HG02623 (cell line): ENCODE measurements at regions not wholly inside any gene's neighbourhood (a gene's known extent, or its start where the extent isn't known, plus 50 kb on each side); places are given as distances from the start of the nearest gene placed in this dataset.

Experiments used
- ATAC-seq: cut with Tn5 transposase; IDR thresholded peaks from one replicate; pipeline ENCODE4 v1.9.1; 2021; ENCODE audit warnings: moderate library complexity; ENCODE audit not compliant: unreplicated experiment

DNA sequence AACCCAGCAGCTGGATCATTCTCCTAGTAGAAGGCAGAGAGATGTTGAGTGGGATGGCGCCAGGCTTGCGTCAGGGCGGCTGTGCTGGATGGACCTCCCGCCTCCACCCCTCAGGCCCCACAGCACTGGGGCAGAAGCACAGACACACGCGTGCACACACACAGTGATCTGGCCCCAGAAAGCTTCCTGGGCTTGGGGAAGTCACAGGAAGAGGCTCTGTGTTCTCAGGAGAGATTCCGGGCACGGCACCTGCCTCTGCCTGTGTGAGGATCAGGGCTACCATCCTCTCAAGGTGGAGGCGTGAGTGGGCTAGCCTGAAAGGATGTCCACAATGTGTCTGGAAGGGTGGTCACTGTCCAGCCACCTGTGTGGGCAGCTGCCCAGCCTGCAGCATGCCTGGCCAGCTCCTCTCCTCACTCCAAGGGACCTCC, 229.8 kb upstream of the HS6ST1 start:
- ATAC-seq, result no peak

DNA sequence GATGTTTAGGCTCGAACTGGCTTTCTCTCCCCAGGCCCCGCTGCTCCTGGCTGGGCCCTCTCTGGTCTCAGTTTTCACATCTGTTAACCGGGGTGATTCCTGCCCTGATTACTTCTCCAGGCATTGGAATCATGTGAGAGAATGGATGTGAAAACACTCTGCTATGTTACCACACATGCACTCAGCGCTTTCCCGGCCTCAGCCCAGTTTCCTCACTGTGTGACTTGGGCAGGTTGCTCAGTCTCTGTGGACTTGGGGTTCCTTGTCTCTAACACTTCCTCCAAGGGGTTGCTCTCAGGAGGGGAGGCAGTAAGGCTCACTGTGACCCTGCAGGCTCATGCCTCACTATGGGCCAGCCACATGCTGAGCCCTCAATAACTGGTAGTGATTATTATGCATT, 230.4 kb upstream of the HS6ST1 start:
- no peak for ATAC-seq

DNA sequence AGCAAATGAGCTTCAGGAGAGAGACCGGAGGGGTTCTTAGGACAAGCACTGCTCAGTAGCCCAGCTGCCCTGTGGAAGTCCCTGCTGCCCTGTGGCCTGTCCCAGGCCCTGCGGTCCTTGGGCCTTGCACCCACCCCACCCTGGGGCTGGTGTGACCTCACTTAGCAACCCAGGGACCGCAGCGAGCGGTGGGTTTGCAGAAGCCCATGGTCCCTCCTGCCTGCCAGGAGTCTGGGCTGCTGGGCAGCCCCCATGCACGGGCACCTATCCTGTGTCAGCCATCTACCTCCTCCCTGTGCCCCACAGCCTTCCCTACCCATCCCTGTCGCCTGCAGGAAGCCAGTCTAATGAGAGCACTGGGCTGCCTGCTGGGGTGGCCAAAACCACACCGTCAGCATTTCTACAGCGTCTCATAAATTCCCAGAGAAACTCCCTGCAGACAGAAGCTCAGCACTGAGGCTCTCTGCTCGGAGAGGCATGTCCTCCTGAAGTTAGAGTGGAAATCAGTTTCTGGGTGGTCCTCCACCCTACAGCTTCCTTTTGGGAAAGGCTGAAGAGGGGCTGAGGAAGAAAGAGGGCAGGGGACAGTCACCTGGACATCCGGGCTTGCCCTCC, 231.1 kb upstream of the HS6ST1 start:
- ATAC-seq, result no peak

DNA sequence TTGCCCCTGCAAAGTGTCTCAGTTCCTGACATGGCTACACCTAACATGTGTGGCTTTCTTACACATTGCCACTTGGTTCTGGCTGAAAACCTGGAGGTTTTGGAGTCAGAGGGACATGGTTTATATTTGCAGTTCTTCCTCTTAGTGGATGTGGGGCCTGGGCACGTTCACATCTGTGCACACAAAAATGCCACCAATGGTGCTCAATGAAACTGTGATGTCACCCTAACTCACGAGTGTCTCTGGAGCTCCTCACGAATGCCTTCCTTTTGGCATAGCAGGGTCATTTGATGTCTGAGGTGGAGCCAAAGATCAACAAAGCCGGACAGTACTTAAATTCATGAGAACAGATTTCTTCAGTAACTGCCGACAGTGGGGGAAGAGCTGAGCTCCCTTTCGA, 231.7 kb upstream of the HS6ST1 start:
- no peak for ATAC-seq

DNA sequence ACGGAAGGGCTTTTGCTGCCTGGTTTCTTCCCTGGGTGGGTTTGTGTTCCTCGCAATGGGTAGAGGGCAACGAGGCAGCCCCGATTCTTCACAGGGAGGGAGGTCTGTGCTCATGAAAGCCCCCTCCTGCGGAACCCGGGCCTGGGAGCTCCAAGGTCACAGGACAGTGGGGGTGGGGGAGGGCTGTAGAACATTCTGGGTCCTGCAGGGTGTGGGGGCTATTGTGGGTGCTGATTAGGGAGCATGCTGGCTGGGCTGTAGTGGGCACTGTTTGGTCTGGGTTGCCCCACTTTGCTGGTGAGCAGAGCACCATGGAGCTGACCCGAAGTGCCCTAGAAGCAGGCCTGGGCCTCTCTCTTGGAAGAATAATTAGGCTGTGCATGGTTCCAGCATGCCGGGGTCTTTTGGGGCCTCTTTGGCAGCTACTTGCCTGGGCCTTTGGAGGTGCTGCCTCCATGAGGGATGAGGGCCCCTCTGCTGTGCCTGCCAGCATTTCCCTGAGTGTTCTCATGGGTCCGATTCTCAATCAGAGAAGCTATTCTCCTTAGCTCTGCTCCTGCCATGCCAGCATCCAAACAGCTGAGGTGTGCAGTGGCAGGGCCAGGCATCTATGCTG, 232.2 kb upstream of the HS6ST1 start:
- no peak for ATAC-seq

DNA sequence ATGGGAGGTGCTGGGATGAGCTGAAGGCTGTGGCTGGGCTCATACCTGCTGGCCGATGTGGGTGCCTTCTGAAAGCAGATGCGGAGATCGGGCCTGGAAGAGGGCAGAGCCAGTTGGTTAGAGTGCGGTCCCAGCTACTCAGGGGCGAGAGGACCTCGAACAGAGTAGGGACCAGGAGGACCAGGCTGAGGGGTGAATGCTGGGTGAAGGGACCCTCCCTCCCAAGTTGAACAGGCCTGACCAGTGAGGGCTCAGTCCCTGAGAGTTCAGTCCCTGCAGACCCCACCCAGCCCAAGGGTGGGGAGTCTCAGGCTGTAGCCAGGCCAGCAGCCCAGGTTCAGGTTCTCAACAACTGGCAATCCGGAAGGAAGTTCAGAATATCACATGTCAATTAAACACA, 232.8 kb upstream of the HS6ST1 start:
- ATAC-seq, result no peak

DNA sequence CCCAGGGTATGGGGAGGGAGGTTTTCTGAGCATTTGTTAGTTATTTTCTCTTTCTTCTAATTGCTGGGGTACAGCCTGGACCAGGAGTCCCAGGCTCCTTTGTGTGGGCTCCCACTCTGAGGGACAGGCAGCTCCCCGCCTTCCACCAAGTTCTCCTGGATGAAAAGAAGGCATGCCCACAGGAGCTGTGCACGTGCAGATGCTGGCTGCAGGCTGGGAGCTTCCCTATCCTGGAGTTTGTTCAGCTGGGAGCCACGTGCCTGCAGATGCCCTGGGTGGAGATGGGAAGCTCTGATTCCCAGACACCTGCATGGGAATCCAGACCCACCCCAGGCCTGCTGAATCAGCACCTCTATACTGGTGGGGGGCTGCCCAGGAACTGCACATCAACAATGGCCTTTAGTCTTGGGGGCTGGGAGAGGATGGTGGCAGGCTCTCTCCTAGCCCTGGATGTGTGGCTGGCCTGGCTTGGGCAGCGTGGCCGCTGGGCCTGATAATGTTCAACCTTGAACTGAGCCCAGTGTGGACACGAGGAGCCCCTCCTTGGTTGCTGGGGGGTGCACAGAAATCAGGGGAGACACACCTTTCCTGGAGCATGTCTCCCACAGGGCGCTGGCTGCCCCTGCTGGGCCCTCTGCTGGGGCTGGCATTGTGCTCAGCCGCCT, 233.6 kb upstream of the HS6ST1 start:
- ATAC-seq, result no peak

DNA sequence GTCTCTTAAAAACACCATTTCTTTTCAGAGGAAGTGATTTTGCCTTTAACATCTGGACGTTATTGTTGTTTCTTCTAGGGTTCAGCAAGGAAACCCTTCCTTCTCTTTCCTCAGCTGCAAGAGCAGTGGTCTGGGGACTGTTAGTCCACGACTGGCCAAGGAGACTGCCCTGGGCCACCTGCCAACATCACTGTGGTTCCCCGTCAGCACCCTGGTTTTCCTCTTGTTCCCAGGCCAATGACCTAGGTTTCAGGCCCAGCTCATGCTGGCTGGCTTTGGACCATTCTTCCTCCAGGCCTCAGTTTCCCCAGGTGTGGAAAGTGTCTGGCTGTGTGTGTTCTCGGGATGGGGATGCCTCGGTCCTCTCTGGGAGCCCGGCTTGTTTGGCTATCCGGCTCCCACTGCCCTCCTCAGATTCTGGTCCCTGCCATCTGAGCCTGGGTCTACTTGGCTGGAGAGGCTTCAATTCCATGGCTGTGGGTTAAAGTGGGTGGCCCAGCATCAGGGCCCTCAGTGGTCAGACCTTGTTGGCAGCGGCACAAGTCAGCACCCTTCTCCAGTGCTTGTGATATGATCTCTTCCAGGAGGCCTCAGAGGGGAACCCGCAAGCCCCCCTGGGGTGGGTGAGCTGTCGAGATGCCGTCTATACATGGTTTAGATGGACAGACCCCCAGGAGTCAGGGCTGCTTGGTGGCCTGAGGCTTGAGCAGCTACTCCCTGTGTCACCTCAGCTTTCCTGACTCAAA, 234.3 kb upstream of the HS6ST1 start:
- ATAC-seq, result no peak

DNA sequence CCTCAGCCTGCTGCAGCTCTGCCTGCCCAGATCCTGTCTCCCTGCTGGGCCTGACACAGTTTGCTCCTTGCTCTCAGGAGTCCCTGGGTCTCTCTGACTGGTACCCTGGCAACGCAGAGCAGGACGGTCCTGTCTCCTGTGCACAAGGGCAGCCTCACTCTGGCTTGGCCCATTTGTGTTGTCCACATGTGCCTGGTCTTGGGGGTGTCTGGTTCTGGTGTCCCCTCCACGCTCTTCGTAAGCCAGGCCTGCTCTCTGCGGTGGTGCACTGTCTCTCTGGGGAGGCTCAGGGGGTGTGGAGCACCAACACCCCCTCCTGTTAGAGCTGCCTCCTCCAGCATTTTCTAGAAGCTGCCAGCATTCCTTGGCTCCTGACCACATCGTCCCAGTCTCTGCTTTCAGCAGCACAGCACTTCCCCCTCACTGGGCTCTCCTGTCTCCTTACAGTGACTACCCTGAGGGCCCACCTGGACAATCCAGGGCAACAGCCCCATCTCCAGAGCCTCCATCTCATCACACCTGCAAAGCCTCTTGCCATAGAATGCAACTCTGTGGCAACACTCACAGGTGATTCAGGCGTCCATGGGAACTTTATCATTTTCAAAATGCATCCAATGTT, 235.6 kb upstream of the HS6ST1 start:
- no peak for ATAC-seq

DNA sequence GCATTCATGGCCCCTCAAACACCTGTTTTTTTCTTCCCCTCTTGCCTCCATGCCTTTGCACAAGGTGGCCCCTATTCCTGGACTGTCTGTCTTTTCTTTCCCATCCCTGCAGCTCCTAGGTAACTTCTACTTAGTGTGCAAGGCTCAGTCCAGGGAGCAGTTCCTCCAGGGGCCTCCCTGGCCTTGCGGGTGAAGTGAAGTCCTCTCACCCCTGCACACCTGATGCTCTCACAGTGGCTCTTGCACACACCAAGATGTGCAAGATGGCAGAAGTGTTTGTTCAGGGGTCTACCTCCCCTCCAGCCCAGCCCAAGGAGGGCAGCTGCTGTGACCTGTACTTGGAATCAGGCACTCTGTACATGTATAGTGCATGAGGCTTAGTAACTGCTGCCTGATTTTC, 236.8 kb upstream of the HS6ST1 start:
- no peak for ATAC-seq

DNA sequence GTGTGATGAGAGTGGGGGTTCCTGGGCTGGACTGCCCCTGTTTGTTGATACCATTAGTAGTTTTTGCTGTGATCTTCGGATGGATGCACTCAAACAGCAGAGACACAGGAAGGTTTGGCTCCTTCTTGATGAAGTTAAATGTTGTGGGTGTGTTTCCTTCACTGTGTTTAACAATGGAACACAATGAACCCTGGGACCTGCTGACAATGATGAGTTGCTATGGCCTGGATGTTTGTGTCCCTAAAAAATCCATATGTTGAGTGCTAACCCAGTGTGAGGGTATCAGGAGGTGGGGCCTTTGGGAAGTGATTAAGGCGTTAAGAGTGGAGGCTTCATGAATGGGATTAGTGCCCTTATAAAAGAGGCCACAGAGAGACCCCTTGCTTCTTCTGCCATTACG, 237.4 kb upstream of the HS6ST1 start:
- ATAC-seq, result no peak

DNA sequence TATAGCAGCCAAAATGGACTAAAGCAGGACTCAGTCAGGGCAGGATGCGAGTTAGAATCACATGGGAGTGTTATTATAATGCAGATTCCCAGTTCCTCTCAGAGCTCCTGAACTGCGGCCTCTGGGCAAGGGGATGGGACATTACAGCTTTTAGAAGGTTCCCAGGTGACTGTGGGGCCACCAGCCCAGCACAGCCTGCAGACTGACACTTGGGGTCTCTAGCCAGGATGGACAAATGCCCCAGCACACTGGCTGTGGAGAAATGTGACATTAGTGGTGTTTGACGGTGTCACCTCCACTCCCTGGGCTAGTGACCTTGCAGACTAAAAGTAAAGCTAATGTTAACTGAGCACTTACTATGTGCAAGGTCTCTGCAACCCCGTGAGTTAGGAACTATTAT, 238.0 kb upstream of the HS6ST1 start:
- ATAC-seq, result no peak

DNA sequence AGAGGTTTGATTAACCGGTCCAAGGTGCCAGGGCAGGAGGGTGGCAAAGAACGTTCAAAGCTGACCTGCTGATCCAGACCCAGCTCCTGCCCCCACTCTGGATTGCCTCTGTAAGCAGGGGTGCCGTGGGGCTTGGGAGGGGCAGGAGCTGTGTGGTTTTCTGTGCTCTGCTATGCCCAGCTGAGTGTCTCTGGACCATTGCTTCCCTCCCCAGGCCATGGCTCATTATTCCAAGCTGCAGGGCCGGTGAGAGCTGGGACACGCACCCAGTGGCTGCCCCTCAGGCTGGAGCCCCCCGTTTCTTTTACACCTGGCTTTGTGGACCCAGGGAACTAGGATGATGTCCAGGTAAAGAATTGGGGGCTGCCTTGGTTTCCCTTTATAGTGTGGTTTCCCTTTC, 238.4 kb upstream of the HS6ST1 start:
- no peak for ATAC-seq

DNA sequence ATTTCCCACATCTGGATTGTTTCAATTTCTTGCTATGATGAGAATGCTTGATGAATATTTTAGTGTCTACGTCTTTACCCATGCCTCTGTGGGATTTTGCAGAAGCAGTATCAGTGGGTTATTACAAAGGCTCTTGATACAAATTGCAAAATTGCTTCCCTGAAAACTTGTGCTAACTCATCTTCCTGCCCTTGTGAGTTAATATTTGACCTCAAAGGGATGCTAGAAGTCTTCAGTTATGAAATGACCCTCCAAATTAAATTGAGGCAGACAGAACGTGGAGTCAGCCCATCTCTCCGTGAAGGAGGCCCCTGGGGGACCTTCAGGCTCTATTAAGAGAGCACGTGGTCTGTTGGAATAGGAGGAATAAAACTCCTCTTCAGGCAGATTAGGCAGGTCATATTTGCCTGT, 239.2 kb upstream of the HS6ST1 start:
- no peak for ATAC-seq

DNA sequence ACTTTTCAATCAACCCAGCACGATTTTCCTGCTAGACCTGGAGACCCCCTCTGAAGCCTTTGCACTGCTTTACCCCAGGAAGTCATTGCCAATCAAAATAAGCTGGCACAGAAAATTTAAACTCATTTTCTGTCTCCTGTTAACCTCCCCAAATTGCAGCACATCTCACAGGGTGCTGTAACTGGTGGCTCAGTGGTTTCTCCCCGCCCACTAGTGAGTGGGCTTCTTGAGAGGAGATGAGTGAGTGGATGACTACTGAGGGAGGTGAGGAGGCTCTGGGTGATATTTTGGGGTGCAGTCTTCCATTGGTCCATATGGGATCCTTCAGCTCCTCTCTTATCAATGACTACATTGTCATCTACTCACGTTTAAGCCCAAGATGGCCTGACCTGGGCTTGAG, 239.8 kb upstream of the HS6ST1 start:
- no peak for ATAC-seq

DNA sequence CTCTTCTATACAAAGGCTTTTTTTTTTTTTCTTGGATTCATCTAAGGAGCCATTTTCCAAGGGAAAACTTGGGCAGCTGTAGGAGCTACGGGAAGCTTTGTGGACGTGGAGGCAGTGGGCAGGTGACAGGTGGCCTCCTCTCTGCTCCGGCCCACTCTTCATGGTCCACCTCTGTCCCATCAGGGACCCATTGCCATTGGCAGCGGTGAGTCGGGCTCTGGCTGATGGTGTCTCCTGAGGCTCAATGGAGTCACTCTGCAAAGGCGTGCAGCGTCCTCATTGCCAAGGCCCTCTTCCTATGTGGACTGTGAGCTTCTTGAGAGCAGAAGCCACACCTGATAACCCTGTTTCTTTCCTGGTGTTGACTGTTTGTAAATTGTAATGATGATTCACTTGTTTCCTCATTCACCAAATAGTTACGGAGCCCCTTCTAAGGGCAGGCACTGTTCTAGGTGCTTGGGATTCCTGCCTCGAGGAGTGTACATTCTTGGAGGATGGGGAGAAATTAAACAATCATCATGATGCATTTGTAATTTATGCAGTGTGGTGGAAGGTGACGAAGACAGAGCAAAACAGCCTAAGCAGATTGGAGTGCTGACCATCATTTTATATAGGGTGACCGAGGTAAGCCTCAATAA, 240.3 kb upstream of the HS6ST1 start:
- no peak for ATAC-seq

DNA sequence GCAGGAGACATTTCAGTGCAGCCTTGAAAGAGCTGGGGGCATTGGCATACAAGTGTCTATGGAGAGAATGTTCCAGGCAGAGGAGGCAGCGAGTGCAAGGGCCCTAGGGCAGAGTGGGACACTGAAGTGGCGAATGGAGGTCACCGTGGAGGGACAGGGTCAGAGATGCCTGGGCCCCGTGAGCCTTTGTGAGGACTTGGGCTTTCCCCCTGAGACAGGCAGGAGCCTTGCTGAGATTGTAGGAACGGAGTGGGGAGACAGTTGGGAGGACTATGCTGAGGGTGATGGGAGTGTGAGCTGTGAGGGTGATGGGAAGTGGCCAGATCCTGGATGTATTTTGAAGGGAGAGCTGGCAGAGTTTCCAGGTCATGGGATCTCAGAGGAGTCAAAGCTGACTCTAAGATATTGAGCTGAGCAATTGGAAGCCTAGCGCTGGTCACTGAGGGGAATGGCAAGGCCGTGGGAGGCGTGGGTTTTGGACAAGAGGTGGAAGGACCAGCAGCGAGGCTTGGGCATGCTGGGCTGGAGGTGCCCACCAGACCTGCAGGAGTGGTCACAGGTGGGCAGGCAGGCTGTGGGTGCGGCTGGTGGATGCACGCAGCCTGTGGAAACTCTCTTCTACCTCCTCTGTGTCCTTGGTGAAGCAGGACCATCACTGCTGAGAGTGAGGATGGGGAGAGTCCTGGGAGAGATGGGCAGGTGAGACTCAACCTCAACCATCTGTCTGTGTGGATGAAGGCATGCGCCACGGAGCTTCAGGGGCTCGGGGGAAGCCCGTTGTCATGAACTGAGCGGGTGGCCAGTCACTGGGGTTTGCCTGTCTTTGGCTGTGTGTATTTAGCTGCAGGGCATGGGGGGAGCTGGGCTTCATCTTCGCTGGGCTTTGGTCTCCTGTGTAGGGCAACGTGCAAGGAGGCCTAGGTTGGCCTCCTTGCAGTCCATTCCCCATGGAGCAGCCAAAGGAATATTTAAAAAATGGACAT, 241.2 kb upstream of the HS6ST1 start:
- no peak for ATAC-seq

DNA sequence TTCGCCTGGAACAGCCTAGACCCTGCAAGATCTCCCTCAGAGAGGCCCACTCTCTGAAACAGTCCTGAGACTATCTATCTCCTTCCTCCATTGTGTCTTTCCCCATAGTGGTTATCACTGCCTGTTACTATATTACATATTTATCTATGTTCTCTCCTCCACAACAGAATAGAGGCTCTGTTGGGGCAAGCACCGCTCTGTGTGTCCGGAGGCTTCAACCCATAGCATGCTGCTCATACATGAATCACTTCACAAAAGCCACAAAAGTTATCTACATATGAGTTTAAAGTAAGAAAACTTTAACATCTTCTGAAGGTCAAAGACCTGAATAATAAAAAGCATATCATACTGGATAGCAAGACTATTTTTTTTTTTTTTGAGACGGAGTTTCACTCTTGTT, 242.1 kb upstream of the HS6ST1 start:
- no peak for ATAC-seq

DNA sequence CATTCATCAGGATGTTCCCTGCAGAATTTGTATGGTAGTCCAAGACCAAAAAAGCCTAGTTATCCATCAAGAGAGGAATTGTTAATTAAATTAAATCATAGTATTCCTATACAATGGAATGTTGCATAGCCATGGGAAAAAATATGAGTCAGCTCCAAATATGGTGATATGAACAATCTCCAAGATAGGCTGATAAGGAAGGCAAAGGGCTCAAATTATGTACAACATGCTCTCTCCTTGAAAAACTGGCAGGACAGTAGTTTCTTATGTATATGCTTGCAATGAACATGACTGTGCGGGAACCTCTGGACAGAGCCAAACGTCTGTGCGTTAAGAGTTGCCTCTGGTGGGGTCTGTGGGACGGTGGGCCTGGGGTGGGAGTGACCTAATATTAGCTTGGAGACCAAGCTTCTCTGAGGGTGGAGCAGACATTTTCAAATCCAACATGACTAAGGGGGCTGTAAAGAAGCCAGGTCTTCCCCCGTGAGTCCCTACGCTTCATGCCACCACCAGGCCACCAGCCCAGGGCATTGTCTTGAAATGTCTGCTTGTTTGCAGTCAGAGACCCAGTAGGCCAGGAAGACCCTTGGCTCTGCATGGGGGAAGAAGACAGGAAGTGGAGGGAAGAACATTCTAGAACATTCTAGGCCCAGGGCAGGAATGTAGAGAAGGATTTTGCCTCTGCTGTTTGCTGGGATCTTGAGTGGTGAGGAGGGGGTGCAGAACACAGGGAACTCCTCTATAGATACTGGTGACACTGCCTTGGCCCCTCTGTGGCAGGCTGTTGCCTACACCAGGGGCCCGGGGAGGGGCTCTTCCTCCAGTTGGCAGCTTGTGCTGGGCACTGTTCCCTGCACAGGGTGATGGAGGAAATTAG, 244.0 kb upstream of the HS6ST1 start:
- ATAC-seq, result no peak
